Lower leg skin (tissue), 3 donors: ENCODE measurements at regions not wholly inside any gene's neighbourhood (a gene's known extent, or its start where the extent isn't known, plus 50 kb on each side); places are given as distances from the start of the nearest gene placed in this dataset.

Experiments used
- POLR2A ChIP-seq, 2 donors: fragments of 450-650 bp; IDR thresholded peaks; one replicate each; pipeline ENCODE4 v1.6.1; 2016 to 2017; ENCODE audit warnings: antibody characterized with exemption in 2 of 2, mild to moderate bottlenecking in 1 of 2, moderate library complexity in 1 of 2
- TF ChIP-seq, protein P1 (sequence below), 3 donors: fragments of 450-650 bp; IDR thresholded peaks; one replicate each; pipeline ENCODE4 v1.5.1; 2016; ENCODE audit warnings: antibody characterized with exemption in 3 of 3, mild to moderate bottlenecking in 3 of 3, moderate library complexity in 2 of 3

- TF ChIP-seq, protein P1, sequence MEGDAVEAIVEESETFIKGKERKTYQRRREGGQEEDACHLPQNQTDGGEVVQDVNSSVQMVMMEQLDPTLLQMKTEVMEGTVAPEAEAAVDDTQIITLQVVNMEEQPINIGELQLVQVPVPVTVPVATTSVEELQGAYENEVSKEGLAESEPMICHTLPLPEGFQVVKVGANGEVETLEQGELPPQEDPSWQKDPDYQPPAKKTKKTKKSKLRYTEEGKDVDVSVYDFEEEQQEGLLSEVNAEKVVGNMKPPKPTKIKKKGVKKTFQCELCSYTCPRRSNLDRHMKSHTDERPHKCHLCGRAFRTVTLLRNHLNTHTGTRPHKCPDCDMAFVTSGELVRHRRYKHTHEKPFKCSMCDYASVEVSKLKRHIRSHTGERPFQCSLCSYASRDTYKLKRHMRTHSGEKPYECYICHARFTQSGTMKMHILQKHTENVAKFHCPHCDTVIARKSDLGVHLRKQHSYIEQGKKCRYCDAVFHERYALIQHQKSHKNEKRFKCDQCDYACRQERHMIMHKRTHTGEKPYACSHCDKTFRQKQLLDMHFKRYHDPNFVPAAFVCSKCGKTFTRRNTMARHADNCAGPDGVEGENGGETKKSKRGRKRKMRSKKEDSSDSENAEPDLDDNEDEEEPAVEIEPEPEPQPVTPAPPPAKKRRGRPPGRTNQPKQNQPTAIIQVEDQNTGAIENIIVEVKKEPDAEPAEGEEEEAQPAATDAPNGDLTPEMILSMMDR (IDR thresholded peaks at IDR 0.05) = no peak
- TF ChIP-seq POLR2A (IDR thresholded peaks at IDR 0.05) = no peak
These were observed 790.1 kb downstream of the EFNA5 start for GRCh38 chr5:106880656-106881055.
